Activated CD4-positive, alpha-beta T cell treated with anti-CD3 and anti-CD28 coated beads, Interleukin-2, amount 50 U/mL, for 4 hours (primary cell): ENCODE measurements at regions not wholly inside any gene's neighbourhood (a gene's known extent, or its start where the extent isn't known, plus 50 kb on each side); places are given as distances from the start of the nearest gene placed in this dataset.
"Not testable (repeated sequence)": the region's sequence is repeated elsewhere in the genome, so short reads cannot be mapped to it uniquely, and the experiment has no call there.

Experiments used
- DNase-seq, 2 experiments: peaks; one replicate each; pipeline ENCODE4 v3.0.0-alpha.2; 2020

DNA sequence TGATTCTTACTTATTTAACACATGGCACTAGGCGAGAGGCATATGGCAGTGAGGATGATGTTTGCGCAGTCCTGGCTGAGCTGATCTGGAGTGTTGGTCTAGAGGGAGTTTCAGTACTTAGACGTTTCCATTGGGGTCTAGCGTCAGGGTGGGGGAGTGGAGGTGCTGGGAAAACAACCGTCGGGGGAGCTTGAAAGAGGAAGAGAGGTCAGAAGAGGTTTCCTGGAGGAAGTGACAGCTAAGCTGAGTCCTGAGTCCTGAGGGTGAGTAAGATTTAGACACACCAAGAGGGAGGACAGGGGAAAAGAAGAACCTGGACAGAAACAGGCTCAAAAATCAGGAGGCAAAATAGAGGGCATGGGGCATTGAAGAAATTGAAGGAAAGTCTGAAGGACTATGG lies 81.4 kb downstream of the ALOX5AP start:
- no peak for DNase-seq

DNA sequence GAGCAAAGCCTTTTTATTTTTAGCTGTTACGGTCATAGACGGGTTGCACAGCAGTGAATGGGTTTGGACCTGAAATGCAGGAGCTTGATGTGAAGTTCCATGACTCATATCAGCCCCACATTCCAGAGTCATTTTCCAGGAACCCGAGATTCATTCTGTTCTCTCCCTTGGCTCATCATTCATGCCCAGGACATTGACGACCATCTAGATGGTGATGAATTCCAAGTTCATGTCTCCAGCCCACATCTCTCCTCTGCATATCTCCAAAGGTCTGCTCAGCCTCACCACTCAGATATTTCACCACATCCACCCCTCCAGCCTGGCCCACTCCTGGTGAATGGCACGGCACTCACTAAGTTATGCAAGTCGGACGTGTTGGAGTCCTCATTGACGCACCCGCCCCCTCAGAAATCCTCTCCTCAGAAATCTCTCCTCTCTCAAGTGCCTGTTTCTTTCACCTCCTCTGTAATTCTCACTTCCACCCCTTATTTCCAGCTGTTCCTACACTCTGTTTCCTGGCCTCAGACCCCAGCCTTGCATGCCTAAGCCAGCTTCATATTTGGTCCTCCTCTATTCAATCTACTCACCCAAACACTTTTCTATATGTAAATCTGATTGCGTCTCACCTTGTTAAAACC lies 83.1 kb downstream of the ALOX5AP start:
- no peak for DNase-seq

DNA sequence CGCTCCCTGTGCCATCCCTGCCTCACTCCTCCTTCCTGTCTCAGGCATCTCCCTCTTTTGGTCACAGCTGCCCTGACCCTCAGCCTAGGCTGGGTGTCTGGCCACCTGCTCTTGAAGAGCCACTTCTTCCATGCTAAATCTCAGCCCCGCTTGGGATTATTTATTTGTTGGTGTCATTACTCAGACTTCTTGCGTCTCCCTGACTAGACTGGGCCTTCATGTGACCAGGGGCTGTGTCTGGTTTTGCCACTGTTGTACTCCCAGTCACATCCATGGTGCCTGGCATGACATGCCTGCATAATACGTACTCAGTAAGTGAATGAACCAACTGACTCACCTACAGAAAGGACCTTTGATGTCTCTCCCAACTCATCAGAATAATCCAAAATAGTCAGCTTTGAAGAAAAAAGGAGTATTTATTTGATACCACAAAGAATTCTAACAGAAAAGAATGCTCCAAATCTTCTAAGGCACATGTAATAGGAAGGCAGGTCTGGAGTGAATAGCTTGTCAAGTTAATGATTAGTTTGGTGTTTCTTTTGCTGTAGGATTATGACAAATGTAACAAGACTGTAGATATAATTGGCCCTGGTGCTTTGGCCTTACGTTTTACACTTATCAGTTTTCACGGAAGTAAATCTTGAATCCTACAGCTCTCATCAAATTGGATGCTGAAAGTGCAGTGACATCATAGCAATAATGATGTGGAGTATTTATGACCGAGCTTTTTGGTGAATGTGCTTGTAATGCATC lies 84.0 kb downstream of the ALOX5AP start:
- no peak for DNase-seq

DNA sequence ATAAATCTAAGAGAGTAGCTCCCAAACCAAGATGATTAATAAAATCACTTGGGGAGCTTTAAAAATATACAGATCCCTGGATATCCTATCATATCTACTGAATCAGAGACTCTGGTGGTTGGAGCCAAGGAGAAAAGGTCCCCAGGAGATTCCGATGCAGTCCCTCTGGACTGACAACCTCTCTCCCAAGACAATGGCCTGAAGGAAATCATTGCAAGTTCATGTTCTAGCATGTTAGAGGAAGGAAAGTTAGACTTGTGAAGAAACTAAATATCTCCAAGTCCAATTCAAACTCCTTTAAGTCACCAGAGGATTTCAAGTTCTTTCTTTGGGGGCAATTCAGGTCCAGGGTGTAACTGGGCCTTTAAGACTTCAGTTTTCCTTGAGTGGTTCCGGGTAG lies 84.7 kb upstream of the MEDAG start:
- DNase-seq, result no peak

DNA sequence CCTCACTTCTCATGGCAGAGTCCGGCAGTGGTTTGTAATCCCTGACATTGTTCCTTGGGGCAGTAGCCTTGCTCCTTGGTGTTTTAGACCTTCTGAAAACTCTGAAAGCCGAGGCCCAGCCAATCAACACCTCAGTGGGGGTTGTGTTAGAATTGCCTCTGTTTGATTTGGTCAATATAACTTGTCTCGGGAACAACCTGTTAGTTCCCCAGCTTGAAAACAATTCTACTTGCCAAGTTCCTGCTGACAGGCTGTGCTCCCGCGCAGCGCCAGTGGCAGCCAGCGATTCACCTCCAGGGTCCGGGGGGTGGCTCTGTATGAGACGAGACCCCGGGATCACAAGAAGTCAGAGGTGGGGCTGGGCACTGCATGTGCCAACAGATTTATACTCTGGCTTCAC lies 81.4 kb upstream of the MEDAG start:
- no peak for DNase-seq

DNA sequence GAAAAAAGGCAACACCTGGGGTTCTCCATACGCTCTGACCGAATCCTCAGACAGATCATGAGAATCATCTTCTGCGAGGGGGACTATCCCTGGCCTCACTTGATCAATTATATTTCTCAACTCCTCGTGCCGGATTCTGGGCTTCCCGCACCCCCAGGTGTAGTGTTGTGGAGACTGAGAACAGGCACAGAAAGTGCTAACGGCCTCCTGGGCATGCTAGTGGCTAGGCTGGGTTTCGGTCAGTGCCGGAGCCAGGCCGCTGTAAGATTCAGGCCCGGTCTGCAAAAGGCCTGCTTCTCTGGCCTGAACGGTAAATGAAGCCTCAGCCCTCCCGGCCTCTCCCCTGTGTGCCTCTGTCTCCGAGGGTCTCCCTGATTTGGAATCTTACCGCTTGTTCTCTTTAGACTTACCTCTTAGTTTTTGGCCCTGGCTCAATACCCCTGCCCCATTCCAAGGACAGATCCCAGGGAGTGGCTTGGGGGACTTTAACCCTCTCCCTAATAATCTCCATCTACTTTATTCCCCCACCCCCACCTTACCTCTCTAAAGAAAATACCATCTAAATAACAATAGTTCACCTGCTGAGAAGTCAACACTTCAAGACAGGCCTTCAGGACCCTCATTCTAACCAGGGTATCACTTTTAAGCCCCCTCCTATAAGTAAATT lies 79.0 kb upstream of the MEDAG start:
- DNase-seq, result no peak

DNA sequence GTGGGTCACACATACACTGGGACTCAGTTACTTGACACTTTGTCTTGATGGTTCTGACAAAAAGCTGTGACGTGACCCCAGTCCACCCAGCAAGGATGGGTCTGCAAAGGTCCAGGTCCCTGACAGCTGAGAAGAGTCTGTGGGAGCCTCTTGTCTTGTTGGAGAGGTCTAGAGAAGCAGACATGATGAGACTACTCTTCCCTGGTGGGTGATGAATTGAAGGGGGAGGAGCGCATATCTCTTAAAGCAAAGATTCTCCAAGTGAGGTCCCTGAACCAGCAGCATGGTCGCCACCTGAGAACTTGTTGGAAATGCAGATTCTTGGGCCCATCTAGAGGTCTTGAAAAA lies 78.5 kb upstream of the MEDAG start:
- DNase-seq, result no peak

DNA sequence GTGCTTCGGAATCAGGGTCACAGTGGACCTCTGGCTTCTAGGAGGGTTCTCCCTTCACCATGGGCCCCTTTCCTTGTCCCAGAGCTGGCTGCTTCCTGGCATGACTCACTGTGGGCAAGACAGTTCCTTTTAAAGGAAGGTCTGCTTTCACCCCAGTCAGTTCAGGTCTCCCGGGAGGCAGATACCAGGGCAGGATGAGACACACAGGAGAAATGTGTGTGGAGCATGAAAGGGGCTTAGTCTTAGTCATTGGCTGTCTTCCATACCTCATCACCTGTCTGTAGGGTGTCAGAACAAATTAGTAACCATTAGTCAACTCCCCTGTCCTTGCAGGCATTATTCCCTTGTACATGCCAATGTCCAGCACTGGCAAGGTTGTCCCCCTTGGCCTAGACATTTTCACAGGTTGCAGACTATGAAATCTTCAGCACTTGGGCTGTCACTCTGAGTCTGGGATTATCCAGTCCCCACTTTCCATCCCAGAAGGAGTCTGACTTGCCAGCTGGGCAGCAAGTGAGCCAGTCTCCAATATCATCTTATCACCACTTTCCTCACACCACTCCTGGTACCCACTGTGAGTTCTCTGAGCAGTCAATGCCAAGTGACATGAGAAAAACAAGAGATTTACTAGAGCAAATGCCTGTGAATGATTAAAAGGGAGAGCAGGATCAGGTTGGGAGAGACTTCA lies 76.8 kb upstream of the MEDAG start:
- DNase-seq, result no peak

DNA sequence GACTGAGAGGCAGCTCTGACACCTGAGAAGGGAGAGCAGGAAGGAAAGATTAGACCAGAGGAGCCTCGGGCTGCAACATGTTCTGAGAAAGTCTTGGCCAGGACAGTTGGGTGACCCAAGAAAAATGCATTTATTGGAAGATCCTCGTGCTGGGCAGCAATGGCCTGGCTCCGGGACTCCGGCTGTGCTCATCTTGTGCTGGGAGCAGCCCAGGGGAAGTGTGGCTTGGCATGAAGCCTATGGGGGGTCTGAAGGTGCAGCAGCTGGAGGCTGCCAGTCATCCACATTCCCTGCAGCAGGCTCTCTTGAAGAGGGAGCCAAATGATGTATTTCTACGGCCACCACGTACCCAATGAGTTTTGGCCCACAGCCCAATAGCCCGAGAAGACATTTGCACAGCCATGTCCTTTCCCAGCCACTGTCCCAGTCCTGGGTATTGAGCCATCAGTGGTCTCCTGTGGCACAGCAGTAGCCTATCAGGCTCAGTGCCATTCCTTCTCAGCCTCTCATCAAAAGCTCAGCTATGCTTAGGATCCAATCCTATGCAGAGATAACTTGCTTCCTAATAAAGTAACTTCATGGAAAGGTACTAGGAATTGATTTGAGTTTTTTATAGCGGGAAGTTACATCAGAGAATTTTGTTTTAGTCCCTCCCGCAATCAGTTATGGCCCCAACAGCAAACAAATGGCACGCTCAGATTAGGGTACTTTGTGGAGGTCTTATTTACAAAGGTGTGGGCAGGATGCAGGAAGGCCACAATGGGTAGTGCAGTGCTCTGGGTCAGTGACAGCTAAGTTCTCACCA lies 76.0 kb upstream of the MEDAG start:
- no peak for DNase-seq

DNA sequence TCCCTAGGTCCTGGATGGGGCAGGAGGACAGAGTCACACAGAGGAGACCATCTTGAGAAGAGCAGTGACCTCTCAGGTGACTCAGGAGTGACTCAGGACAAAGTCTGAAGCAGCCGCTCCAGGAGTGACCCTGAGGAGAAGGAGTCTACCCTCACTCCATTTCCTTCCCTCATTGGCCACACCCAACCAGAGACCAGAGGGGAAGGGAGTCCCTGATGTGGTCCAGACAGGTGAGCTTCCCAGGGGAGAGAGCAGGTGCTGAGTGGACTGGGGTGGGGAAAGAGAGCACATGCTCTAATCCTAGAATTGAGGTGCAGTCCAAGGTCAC lies 75.5 kb upstream of the MEDAG start:
- no peak for DNase-seq

DNA sequence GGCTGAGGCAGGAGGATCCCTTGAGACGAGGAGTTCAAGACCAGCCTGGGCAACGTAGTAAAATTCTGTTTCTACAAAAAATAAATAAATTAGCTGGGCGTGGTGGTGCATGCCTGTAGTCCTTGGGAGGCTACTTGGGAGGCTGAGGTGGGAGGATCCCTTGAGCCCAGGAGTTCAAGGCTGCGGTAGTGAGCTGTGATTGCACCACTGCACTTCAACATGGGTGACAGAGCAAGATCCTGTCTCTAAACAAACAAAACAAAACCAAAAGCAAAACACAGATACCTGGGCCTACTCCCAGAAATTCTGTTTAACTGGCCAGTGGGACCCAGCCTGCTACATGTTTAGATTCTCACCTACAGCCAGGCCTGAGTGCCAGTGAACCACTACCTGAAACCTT lies 74.6 kb upstream of the MEDAG start:
- no peak for DNase-seq

DNA sequence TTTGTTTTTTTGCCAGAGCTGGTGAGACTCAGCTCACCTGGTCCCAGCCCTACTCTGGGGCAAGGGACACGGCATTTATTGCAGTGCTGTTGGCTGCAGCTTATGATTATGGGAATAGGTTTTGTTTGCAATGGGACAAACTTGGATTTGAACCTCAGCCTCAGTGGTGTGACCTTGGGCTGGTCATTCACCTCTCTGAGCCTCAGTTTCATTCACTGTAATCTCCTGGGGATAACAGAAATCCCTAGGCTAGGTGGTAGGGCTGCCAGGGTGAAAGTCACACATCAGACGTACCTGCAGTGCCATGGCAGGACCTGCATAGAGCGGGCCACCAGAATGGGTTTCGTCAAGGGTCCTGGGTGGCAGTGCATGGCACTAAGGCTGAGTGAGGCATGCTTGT lies 73.7 kb upstream of the MEDAG start:
- DNase-seq, result no peak

DNA sequence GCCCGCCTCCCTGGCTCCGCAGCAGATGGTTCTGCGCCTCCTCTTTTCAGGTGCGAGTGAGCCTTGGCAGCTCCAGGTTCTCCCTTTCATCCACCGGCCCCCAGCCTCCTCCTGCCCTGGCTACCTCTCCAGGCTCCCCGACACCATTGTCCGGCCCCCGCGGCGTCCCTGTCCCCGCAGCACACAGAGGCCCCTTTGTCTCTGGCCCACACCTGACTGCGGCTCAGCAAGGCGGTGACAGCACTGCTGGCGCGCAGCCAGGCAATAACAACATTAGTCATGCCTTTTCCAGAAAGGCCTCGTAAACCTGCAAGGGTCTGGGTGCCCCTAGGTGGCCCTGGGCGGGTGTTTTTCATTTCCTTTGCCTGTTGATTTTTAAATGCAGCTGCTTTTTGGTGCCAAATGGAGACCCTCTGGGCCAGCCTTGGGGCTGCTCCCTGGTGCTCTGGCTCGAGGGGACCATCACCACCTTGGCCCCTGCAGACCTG lies 73.2 kb upstream of the MEDAG start:
- peak; percentile 16 to 18 for DNase-seq

DNA sequence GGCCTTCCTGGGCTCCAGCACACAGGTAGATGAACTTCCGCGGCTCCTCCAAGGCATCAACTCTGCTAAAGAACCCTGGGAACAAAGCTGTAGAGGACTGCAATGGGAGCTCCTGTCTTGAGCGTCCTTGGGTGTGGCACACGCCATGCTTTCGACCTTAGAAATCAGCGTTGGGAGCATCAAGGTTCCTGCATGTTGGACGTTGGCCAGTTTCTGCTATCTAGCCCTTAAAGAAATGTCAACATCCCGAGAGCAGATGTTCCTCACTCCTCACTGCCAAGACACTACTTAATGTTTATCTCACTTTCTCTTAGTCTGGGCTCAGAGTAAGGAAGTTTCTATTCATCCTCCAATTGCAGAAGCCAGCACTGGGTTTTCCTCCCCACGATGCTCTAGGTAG lies 70.6 kb upstream of the MEDAG start:
- DNase-seq, result no peak

DNA sequence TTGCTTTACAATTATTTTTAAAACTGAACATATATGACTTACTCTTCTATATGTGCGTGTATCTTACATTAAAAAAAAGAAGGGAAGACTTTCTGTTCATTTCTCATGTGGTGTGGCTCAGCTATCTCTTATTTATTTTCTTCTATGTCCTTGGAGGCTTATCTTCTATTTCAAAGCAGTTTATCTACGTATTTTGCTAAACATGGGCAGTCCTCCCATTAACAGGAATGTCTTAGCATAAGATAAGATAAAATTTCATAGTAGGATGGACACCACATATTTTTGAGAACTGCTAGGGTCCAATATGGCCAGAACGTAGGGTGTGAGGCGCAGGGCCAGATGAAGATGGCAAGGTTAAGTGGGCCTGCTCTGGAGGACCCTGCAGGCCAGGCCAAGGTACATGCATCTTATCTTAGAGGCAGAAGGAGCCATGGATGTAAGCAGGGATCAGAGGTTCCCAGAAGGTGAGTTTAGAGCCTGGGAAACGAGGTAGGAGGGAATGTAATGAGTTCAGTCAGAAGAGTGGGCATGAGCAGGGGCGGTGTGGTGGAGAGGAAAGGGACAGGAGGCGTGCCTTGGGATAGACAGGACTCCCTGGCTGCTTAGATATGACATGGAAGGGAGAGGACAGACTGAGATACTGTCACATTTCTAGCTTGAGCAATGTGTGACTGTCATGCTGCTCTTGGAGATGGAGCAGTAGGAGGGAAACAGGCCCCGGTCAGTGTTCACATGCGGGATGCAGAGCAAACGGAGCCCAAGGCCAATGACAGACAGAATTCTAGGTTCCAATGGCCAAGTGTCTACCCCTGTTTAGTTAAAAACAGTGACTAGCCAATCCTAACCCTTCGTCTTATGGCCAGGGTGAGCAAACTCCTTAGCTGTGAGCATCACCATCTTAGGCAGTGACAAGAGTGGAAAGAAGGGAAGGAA lies 68.6 kb upstream of the MEDAG start:
- no peak for DNase-seq

DNA sequence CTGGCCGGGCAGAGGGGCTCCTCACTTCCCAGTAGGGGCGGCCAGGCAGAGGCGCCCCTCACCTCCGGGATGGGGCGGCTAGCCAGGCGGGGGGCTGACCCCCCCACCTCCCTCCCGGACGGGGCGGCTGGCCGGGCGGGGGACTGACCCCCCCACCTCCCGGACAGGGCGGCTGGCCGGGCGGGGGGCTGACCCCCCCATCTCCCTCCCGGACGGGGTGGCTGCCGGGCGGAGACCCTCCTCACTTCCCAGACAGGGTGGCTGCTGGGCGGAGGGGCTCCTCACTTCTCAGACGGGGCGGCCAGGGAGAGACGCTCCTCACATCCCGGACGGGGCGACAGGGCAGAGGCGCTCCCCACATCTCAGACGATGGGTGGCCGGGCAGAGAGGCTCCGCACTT lies 66.4 kb upstream of the MEDAG start:
- not testable (repeated sequence) for DNase-seq

DNA sequence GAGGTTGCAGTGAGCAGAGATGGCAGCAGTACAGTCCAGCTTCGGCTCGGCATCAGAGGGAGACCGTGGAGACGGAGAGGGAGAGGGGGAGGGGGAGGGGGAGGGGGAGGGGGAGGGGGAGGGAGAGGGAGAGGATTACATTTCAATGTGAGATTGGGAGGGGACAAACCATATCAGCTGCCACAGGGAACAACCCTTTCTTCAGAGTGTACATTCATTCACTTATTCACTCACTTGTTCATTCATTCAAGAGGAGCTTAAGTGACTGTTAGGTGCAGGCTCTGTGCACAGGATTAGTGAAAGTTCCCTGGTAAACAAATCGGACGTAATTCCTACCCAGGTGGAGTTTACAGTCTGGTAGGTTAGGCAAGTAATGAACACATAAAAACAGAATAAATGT lies 65.6 kb upstream of the MEDAG start:
- no peak for DNase-seq

DNA sequence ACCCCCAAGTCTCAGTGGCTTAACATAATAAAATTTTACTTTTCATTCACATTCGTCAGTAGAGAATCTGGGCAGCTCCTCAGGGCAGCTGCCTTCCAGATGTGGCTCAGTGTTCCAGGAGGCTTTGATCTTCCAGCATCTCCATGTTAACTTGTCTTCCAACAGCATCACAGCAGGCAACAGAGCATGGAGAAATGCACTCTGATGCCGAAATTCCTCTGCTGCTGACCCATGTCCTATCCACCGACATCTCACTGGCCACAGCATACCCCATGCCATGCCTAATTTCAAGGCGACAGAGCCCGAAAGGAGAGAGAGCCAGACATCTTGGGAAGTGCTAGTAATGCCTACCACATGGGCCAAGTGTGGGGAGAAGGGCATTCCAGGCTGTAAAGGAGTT lies 64.9 kb upstream of the MEDAG start:
- DNase-seq, result no peak

DNA sequence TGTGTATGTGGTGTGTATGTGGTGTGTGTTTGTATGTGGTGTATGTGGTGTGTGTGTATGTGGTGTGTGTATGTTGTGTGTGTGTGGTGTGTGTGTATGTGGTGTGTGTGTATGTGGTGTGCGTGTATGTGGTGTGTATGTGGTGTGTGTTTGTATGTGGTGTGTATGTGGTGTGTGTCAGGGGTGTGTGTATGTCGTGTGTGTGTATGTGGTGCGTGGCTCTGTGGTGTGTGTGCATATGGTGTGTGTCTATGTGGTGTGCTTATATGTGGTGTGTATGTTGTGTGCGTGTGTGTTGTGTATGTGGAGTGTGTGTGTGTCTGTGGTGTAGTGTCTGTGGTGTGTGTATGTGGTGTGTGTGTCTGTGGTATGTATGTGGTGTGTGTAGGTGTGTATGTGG lies 62.5 kb upstream of the MEDAG start:
- DNase-seq, result no peak

DNA sequence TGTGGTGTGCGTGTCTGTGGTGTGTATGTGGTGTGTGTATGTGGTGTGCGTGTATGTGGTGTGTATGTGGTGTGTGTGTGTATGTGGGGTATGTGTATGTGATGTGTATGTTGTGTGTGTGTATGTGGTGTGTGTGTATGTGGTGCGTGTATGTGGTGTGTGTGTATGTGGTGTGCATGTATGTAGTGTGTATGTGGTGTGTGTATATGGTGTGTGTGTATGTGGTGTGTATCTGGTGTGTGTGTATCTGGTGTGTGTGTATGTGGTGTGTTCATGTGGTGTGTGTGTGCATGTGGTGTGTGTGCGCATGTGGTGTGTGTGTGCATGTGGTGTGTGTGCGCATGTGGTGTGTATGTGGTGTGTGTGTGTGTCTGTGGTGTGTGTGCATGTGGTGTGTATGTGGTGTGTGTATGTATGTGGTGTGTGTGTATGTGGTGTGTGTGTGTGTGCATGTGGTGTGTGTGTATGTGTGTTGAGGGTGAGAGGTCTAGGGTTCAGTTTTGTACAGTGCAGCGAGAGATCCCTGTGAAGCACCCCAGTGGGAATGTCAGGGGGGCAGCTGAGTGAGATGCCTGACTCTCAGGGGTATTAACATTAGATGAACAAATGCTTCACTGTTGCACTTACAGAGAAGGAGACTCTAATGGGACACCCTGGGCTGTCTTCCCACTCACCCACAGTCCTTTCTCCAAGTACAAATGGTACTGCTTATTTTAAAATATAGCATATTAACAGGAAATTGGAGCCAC lies 61.3 kb upstream of the MEDAG start:
- no peak for DNase-seq
